Dendritic cell treated with granulocyte-macrophage colony-stimulating factor and Interleukin-4, amounts not matched to agents 40 ng/mL and 50 ng/mL, for 4 days (primary cell): ENCODE measurements at regions not wholly inside any gene's neighbourhood (a gene's known extent, or its start where the extent isn't known, plus 50 kb on each side); places are given as distances from the start of the nearest gene placed in this dataset.
A peak's percentile ranks its signal among the peaks of the same experiment; 100 is the strongest.

Experiments
- H3K27ac Mint-ChIP-seq: one replicate; pipeline ENCODE4 v1.8.0; 2022; ENCODE audit warnings: mild to moderate bottlenecking, mixed read lengths
- H3K27me3 Mint-ChIP-seq: one replicate; pipeline ENCODE4 v1.8.0; 2022; ENCODE audit warnings: mild to moderate bottlenecking, mixed read lengths
- H3K36me3 Mint-ChIP-seq: one replicate; pipeline ENCODE4 v1.8.0; 2022; ENCODE audit warnings: low read depth, mixed read lengths
- H3K4me1 Mint-ChIP-seq: one replicate; pipeline ENCODE4 v1.8.0; 2022; ENCODE audit warnings: low read depth, mixed read lengths
- H3K4me3 Mint-ChIP-seq: one replicate; pipeline ENCODE4 v1.8.0; 2022; ENCODE audit warnings: mild to moderate bottlenecking, moderate library complexity, mixed read lengths
- H3K9me3 Mint-ChIP-seq: one replicate; pipeline ENCODE4 v1.8.0; 2022; ENCODE audit warnings: mixed read lengths
- intact Hi-C: fragments of 100-400 bp; cut with micrococcal nuclease; formaldehyde crosslinking; loops from one replicate; pipeline ENCODE4 v1.15.0; 2022

DNA sequence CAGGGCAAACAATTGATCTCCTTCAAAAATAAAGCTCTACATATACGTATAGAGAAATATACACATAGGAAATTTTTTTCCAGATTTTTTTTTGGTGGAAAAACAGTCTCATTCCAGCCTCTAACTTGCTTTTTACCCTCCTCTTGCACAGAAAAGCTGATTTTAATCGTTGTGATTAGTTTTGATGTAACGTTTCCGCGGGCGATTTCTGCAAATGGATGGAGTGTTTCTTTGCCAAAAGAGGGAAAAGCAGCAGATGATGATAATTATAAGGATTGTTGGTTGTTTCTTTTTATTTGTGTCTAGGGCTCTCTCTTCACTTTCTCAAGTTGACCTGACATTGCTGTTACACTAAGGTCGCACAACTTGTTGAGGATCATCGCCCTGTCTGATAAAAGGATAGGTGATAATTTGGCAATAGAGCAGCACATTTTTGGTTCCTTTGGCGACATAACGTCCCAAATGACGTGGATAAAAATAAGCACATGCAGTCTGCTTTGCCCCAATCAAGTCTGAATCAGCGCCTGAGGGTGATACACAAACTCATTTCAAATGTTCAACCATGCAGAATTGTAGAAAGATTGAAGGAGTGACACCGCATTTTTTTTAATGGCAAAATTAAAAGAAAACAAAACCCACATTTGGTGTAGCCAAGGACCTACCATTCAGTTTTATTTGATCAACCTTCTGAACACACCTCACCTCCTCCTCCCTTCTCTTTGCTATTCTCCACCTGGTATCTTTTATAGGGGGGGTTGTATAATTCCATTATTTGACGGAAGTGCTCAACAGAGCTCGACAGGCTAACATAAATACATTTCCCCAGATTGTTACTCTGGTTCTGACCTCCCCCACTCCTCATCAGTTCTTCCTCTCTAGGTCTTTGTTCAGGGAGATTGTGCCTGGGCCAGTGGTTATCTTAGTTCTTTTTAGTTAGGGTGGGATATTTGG, 109.6 kb upstream of the KCTD1 start:
- no peak overlapping the region for H3K27ac Mint-ChIP-seq
- peaks cover 24% of the 10 kb centered on the region for H3K4me1 Mint-ChIP-seq
- H3K27me3 Mint-ChIP-seq, result peaks cover 49% of the 10 kb centered on the region
- no peaks in the 10 kb centered on the region for H3K36me3 Mint-ChIP-seq
- peak overlapping the region; percentile 80 for H3K4me3 Mint-ChIP-seq
- no peaks in the 10 kb centered on the region for H3K9me3 Mint-ChIP-seq
- intact Hi-C loops, result loop anchor here (5.0 kb wide), 2 partner anchors 106 to 351 kb away; no protein-coding TSS in a partner anchor

DNA sequence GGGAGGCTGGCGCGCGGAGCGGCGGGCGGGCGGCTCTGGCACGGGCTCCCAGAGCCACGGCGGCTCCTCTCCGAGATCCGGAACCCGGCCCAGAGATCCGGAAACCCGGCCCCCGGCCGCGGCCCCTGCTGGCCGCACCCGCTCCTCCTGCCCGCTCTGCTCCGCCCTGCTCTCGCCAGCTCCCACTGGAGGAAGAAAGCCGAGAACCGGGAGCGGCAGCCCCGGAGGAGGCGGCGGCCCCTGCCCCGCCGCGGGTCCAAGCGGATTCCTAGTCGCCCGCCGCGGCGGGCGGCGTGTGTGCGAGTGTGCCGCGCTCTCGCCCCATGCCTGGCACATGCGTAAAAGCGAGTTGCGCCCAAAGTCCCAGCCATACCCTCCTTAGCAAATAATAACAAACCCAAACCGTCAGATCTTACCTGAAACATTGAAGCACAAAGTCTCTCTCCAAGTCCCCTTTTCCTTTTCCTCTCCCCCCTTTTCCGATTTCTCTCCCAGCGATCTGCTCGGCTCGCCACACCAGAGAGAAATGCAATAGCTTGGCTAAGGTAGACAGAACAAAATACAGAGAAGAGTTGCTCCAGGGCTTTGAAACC, 108.7 kb upstream of the KCTD1 start:
- Mint-ChIP-seq H3K27ac (no peak overlapping the region), H3K4me1 (peaks cover 24% of the 10 kb centered on the region), H3K9me3 (no peaks in the 10 kb centered on the region), H3K27me3 (peaks cover 54% of the 10 kb centered on the region), H3K4me3 (peak overlapping the region; percentile 80), H3K36me3 (no peaks in the 10 kb centered on the region)
- intact Hi-C loops, result loop anchor here (5.0 kb wide), 2 partner anchors 105 to 350 kb away; no protein-coding TSS in a partner anchor

DNA sequence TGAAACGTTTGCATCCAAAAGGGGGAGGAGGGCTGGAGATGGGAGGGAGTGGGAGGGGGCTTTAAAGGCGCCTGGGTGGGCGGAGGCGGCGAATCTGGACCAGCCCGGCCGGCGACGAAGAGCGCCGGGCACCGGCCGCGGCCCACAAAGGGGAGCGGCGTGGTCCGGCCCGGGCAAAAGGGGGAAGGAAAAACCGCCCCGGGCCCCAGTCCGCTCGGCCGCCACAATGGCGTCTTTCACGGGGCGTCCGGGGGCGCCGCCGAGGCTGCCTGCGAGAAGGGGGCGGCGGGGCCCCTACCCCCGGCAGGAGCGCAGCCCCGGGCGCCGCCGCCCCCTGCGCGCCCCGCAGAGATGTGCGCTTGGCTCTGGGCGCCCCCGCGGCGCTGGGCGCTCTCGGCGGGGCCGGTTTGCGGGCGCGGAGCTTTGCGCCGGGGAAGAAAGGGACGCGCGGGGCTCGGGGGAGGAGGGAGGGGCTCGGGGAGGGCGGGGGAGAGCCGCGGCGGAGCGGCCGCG, 108.1 kb upstream of the KCTD1 start:
- Mint-ChIP-seq H3K4me1 (peaks cover 24% of the 10 kb centered on the region), H3K36me3 (no peaks in the 10 kb centered on the region), H3K9me3 (no peaks in the 10 kb centered on the region), H3K4me3 (peak overlapping the region; percentile 80), H3K27ac (peak overlapping the region; percentile 50), H3K27me3 (peaks cover 58% of the 10 kb centered on the region)
- intact Hi-C loops, result loop anchor here (5.0 kb wide), 2 partner anchors 104 to 349 kb away; no protein-coding TSS in a partner anchor

GRCh38 chr18:26655525-26656430, 107.4 kb upstream of the KCTD1 start:
- H3K9me3 Mint-ChIP-seq, result no peaks in the 10 kb centered on the region
- peak overlapping the region; percentile 80 for H3K4me3 Mint-ChIP-seq
- peak overlapping the region; percentile 50 for H3K27ac Mint-ChIP-seq
- peaks cover 24% of the 10 kb centered on the region for H3K4me1 Mint-ChIP-seq
- intact Hi-C loops, result loop anchor here (5.0 kb wide), 2 partner anchors 103 to 348 kb away; no protein-coding TSS in a partner anchor
- H3K36me3 Mint-ChIP-seq, result no peaks in the 10 kb centered on the region
- H3K27me3 Mint-ChIP-seq, result peaks cover 64% of the 10 kb centered on the region

DNA sequence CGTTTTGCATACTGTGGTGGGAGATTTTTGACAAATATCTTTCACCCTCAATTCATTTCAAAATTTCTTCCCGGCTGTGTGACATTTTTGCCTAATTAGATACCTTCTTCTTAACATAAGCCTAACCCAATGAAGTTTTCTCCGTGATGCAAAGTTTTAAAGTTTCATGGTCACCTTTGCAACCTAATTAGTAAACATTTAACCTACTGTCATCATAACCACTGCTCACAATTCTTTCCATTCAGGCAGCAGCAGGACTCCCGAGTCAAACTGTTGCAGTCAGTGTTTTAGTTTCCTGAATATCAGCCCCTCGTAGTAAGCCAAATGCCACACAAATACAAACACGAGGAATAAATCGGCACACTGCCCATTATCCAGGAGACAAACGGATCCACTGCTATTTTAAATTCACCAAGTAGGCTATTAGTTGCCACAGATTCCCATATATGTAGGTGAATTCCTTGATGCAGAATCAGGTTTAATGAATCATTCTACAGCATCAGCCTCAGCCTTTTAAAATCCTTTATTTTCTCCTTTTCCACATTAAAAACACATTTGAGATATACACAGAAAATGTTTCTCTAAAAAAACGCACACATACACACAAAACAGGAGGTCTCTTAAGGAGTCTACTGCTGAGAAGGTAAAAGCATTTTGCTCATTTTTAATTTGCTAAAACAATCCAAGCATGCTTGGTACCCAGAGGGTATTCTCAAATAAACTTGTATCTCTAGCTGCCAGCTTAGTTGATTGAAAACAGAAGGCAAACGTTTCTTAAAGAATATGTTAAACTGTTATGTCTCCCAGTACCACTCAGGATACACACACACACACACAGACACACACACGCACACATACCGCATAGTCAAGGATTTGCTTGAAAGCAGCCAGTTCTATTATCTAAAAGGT, 106.5 kb upstream of the KCTD1 start:
- Mint-ChIP-seq H3K36me3 (no peaks in the 10 kb centered on the region), H3K4me1 (peaks cover 24% of the 10 kb centered on the region), H3K4me3 (no peak overlapping the region), H3K27ac (no peak overlapping the region), H3K27me3 (peaks cover 73% of the 10 kb centered on the region), H3K9me3 (no peaks in the 10 kb centered on the region)
- intact Hi-C loops, result loop anchor here (5.0 kb wide), 2 partner anchors 103 to 348 kb away; no protein-coding TSS in a partner anchor

DNA sequence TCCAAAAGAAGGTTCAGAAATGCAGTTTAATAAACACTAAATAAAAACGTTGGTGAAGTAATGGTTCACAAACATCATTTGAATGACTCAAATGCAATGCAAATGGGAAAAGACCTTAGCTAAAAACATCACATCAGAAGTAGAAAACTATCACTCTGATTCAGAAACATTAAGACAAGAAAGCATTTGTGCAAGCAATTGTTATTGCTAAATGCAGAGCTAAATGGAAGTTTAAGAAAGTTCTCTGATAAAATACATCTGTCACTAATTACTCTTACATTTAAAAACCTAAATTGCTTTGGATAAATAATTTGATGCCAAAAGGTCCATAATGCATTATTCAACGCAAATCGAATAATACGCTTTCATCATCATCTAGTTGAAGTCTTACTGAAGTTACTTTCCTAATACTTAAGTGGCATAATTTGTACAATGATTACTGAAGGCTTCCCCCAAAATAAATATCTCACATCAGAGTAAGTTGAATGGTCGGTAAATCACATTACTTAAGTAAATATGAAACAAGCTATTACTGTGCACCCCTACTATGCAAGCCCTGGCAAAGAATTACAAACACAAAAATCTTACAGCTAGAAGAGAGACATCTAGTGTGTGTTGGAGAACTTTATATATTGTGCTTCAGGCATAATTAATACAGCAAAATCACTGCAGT, 105.7 kb upstream of the KCTD1 start:
- Mint-ChIP-seq H3K4me3 (no peak overlapping the region), H3K36me3 (no peaks in the 10 kb centered on the region), H3K27ac (no peak overlapping the region), H3K27me3 (peaks cover 76% of the 10 kb centered on the region), H3K4me1 (peaks cover 24% of the 10 kb centered on the region), H3K9me3 (no peaks in the 10 kb centered on the region)
- intact Hi-C loops, result no loop called here

GRCh38 chr18:26652501-26652900, 104.1 kb upstream of the KCTD1 start:
- H3K4me1 Mint-ChIP-seq, result peaks cover 13% of the 10 kb centered on the region
- H3K27ac Mint-ChIP-seq, result no peak overlapping the region
- intact Hi-C loops, result no loop called here
- H3K4me3 Mint-ChIP-seq, result no peak overlapping the region
- H3K27me3 Mint-ChIP-seq, result peaks cover 67% of the 10 kb centered on the region
- H3K36me3 Mint-ChIP-seq, result no peaks in the 10 kb centered on the region
- H3K9me3 Mint-ChIP-seq, result no peaks in the 10 kb centered on the region

- Mint-ChIP-seq H3K4me1 (peaks cover 4% of the 10 kb centered on the region), H3K9me3 (no peaks in the 10 kb centered on the region), H3K27ac (no peak overlapping the region), H3K27me3 (peaks cover 66% of the 10 kb centered on the region), H3K4me3 (no peak overlapping the region), H3K36me3 (no peaks in the 10 kb centered on the region)
- intact Hi-C loops, result no loop called here
Observed at GRCh38 chr18:26650310-26651268, 102.2 kb upstream of the KCTD1 start.

GRCh38 chr18:26649193-26649543, 100.8 kb upstream of the KCTD1 start:
- H3K36me3 Mint-ChIP-seq, result no peaks in the 10 kb centered on the region
- H3K27ac Mint-ChIP-seq, result no peak overlapping the region
- no peak overlapping the region for H3K4me3 Mint-ChIP-seq
- peaks cover 62% of the 10 kb centered on the region for H3K27me3 Mint-ChIP-seq
- intact Hi-C loops, result loop anchor here (1.0 to 2.0 kb wide), 2 partner anchors 27 to 266 kb away; no protein-coding TSS in a partner anchor
- peaks cover 8% of the 10 kb centered on the region for H3K4me1 Mint-ChIP-seq
- H3K9me3 Mint-ChIP-seq, result no peaks in the 10 kb centered on the region

DNA sequence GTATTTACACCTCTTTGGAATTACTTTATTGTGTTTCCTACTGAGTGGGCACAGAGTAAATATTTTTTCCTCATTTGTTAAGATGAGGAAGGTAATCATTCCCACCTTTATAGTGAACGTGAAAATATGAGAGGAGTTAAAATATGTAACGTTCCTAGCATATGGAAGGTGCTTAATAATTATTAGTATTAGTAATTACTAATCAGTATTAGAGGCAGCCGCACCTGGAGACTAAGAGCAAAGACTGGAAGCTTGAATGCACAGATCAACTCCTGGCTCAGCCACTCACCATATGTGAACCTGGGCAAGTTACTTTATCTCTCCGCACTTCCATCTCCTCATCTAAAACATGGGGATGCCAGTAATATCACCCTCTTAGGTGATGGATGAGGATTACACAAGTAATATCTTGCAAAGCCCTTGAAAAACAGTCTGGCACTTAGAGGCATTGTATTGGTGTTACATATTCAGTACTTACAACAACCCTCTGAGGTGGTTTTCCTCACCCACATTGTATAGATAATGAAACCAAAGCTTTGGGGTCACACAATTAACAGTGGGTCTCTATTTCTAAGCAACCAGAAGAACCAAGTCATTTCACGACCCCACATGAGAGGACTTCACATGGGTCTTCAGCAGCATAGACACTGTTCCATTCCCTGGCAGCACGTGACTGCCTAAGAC, 100.3 kb upstream of the KCTD1 start:
- Mint-ChIP-seq H3K27me3 (peaks cover 64% of the 10 kb centered on the region), H3K27ac (no peak overlapping the region), H3K9me3 (no peaks in the 10 kb centered on the region), H3K36me3 (no peaks in the 10 kb centered on the region), H3K4me3 (no peak overlapping the region), H3K4me1 (peaks cover 13% of the 10 kb centered on the region)
- intact Hi-C loops, result loop anchor here (1.0 to 2.0 kb wide), 2 partner anchors 26 to 266 kb away; no protein-coding TSS in a partner anchor

DNA sequence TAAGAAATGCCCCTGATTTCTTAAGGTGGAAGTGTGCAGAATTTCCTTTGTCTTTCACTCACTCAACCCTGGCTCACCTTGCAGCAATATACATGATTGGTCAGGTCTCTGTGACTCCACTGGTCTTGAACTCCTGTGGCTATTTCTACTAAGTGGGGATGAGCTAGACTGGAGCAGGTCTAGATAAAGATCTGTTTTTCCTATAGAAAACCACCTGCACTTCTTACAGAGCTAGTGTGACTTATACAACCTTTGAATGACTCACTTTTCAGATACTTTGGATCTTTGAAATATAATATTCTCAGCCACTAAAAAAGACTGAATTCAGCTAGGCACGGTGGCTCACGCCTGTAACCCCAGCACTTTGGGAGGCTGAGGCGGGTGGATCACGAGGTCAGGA, 98.5 kb upstream of the KCTD1 start:
- peaks cover 6% of the 10 kb centered on the region for H3K9me3 Mint-ChIP-seq

More for the DNA sequence above, 98.5 kb upstream of the KCTD1 start:
- no peak overlapping the region for H3K4me3 Mint-ChIP-seq
- intact Hi-C loops, result no loop called here
- peaks cover 54% of the 10 kb centered on the region for H3K27me3 Mint-ChIP-seq
- no peak overlapping the region for H3K27ac Mint-ChIP-seq
- peaks cover 30% of the 10 kb centered on the region for H3K4me1 Mint-ChIP-seq
- H3K36me3 Mint-ChIP-seq, result no peaks in the 10 kb centered on the region
